Progenitor cell of endocrine pancreas (in vitro differentiated cells): ENCODE measurements at regions not wholly inside any gene's neighbourhood (a gene's known extent, or its start where the extent isn't known, plus 50 kb on each side); places are given as distances from the start of the nearest gene placed in this dataset.

Experiments used
- DNase-seq: peaks from one replicate; pipeline ENCODE4 v3.0.0; 2021; ENCODE audit warnings: low spot score; ENCODE audit not compliant: unreplicated experiment
- H3K27ac Mint-ChIP-seq: 2 replicates; pipeline ENCODE4 v1.8.0; 2021; ENCODE audit warnings: mild to moderate bottlenecking, moderate library complexity, mixed read lengths
- H3K27me3 Mint-ChIP-seq: 2 replicates; pipeline ENCODE4 v1.8.0; 2021; ENCODE audit warnings: mixed read lengths
- H3K36me3 Mint-ChIP-seq: 2 replicates; pipeline ENCODE4 v1.8.0; 2022; ENCODE audit warnings: mixed read lengths; ENCODE audit not compliant: insufficient read depth
- H3K4me1 Mint-ChIP-seq: 2 replicates; pipeline ENCODE4 v1.8.0; 2021; ENCODE audit warnings: low read depth, mixed read lengths
- H3K4me3 Mint-ChIP-seq: 2 replicates; pipeline ENCODE4 v1.8.0; 2021; ENCODE audit warnings: low read depth, mild to moderate bottlenecking, moderate library complexity, mixed read lengths
- H3K9me3 Mint-ChIP-seq: 2 replicates; pipeline ENCODE4 v1.8.0; 2021; ENCODE audit warnings: low read depth, mixed read lengths
- TF ChIP-seq, protein P1 (sequence below): fragments of 200-600 bp; sonication (generic); IDR thresholded peaks from one replicate; pipeline ENCODE4 v1.5.0; 2021; ENCODE audit warnings: antibody characterized with exemption, mild to moderate bottlenecking; ENCODE audit not compliant: unreplicated experiment

DNA sequence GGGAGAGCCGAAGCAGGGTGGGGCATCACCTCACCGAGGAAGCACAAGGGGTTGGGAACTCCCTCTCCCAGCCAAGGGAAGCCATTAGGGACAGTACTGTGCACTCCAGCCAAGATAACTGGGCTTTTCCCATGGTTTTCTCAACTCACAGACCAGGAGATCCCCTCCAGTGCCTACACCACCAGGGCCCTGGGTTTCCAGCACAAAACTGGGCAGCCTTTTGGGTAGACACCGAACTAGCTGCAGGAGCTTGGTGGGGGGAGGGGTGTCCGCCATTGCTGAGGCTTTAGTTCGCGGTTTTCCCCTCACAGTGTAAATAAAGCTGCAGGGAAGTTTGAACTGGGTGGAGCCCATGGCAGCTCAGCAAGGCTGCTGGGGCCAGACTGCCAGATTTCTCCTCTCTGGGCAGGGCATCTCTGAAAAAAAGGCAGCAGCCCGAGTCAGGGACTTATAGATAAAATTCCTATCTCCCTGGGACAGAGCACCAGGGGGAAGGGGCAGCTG, 129.6 kb upstream of the LMCD1 start:
- DNase-seq = no peak
- peaks cover 6% of the 10 kb centered on the region for H3K36me3 Mint-ChIP-seq
- H3K27ac Mint-ChIP-seq = no peak overlapping the region
- TF ChIP-seq, protein P1, sequence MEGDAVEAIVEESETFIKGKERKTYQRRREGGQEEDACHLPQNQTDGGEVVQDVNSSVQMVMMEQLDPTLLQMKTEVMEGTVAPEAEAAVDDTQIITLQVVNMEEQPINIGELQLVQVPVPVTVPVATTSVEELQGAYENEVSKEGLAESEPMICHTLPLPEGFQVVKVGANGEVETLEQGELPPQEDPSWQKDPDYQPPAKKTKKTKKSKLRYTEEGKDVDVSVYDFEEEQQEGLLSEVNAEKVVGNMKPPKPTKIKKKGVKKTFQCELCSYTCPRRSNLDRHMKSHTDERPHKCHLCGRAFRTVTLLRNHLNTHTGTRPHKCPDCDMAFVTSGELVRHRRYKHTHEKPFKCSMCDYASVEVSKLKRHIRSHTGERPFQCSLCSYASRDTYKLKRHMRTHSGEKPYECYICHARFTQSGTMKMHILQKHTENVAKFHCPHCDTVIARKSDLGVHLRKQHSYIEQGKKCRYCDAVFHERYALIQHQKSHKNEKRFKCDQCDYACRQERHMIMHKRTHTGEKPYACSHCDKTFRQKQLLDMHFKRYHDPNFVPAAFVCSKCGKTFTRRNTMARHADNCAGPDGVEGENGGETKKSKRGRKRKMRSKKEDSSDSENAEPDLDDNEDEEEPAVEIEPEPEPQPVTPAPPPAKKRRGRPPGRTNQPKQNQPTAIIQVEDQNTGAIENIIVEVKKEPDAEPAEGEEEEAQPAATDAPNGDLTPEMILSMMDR = no peak
- peaks cover 8% of the 10 kb centered on the region for H3K4me1 Mint-ChIP-seq
- H3K27me3 Mint-ChIP-seq = no peaks in the 10 kb centered on the region
- peaks cover 32% of the 10 kb centered on the region for H3K9me3 Mint-ChIP-seq
- H3K4me3 Mint-ChIP-seq = no peak overlapping the region

DNA sequence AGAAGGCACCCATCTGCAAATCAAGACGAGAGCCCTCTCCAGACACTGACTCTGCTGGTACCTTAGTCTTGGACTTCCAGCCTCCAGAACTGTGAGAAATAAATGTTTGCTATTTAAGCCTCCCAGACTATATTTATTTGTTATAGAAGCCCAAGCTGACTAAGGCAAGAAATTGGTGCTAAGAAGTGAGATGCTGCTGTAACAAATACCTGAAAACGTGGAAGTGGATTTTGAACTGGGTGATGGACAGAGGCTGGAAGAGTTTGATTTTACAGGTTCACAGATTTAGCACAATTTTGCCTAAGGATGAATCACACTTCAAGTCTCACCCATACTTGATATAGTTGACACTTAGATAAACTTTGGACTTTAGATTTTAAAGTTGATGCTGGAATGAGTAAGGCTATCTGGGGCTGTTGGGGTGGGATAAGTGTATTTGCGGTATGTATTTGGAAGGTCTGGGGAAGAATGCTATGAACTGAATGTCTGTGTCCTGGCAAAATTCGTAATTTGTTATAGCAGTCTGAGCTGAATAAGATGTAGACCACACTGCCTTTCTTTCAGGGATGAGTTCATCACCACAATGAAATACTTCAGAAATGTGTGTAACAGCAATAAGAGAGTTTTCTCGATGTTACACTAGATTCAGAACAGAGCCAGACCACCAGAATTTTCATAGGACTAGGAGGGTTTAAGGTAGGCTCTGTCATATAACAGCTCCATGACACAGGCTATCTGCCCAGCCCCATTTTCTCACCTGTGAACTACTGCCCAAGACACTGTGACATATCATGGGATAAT, 120.5 kb upstream of the LMCD1 start:
- H3K9me3 Mint-ChIP-seq = peaks cover 12% of the 10 kb centered on the region
- DNase-seq = no peak
- peaks cover 4% of the 10 kb centered on the region for H3K36me3 Mint-ChIP-seq
- TF ChIP-seq, protein P1 = no peak
- H3K4me3 Mint-ChIP-seq = no peak overlapping the region
- no peaks in the 10 kb centered on the region for H3K27me3 Mint-ChIP-seq
- H3K27ac Mint-ChIP-seq = no peak overlapping the region
- peaks cover 2% of the 10 kb centered on the region for H3K4me1 Mint-ChIP-seq

DNA sequence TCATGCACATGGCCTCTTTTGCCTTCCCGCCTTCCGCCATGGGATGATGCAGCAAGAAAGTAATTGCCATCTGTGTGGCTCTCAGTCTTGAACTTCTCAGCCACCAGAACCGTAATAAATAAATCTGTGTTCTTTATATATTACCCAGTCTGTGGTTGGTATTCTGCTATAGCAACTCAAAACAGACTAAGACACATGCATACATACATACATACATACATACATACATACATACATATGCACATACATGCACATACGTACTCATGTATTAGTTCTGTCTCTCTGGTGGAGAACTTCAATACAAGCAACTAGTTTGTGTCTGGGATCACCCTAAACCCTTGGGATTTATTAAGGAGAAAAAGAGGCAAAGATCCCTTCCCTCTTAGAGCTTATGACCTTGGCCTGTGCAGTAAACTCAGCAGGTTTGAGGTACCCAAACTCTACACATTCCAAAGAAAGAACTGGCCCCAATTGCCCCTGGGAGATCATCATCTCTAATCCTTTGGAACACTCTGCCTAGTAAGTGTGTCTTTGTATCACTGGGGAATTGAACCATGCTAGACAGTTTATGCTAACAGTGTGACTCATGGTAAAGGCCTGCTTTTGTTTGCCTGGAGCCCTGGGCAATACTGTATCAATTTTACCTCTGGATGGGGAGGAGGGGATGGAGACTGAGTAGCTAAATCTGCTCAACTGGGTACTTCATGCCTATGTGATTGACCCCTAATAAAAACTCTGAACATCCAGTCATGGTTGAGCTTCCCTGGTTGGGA, 115.6 kb upstream of the LMCD1 start:
- no peaks in the 10 kb centered on the region for H3K9me3 Mint-ChIP-seq
- H3K4me1 Mint-ChIP-seq = no peaks in the 10 kb centered on the region
- TF ChIP-seq, protein P1 = no peak
- H3K27me3 Mint-ChIP-seq = no peaks in the 10 kb centered on the region
- no peaks in the 10 kb centered on the region for H3K36me3 Mint-ChIP-seq
- no peak overlapping the region for H3K4me3 Mint-ChIP-seq
- no peak overlapping the region for H3K27ac Mint-ChIP-seq
- no peak for DNase-seq

DNA sequence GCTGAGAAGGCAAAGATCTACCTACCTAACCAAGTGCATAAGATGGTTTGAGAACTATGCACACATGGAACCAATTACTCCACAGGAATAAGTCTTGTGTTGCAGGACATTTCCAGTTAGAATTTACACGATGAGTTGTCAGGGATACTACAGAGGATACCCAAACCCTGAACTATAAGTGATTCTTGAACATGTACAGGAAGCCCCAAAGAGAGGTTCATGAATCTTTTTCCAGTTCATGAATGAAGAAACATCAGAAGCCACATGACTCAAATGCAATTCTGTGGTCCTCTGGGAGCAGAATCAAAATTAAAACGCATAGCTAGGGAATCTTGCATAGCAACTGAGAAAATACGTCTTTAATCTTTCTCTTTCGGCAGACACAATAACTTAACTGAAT, 114.1 kb upstream of the LMCD1 start:
- no peaks in the 10 kb centered on the region for H3K27me3 Mint-ChIP-seq
- TF ChIP-seq, protein P1 = no peak
- no peak overlapping the region for H3K4me3 Mint-ChIP-seq
- H3K4me1 Mint-ChIP-seq = no peaks in the 10 kb centered on the region
- H3K9me3 Mint-ChIP-seq = no peaks in the 10 kb centered on the region
- no peak overlapping the region for H3K27ac Mint-ChIP-seq
- H3K36me3 Mint-ChIP-seq = no peaks in the 10 kb centered on the region
- DNase-seq = no peak

DNA sequence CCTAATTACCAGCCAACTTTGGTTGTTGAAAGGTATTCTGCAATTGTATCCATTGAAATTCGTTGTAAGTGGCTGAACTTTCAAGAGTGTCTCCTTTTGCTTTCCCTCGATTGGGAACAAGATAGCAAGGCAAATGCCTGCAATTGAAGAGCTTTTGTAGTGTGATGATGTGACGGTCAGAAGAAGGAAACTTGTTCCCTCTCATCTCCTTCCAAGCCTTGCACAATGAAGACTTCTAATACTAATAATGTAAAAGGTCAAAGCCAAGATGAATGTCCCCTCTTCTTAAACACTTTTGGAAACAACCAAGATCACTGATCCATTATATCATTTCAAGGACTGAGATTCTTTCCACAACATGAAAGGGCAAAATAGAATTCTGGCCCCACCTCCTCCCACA, 101.9 kb upstream of the LMCD1 start:
- no peaks in the 10 kb centered on the region for H3K27me3 Mint-ChIP-seq
- peaks cover 3% of the 10 kb centered on the region for H3K9me3 Mint-ChIP-seq
- DNase-seq = no peak
- no peak overlapping the region for H3K27ac Mint-ChIP-seq
- H3K4me3 Mint-ChIP-seq = no peak overlapping the region
- H3K36me3 Mint-ChIP-seq = no peaks in the 10 kb centered on the region
- TF ChIP-seq, protein P1 = no peak
- H3K4me1 Mint-ChIP-seq = no peaks in the 10 kb centered on the region
